ENCODE measurements at regions not wholly inside any gene's neighbourhood (a gene's known extent, or its start where the extent isn't known, plus 50 kb on each side); places are given as distances from the start of the nearest gene placed in this dataset.

GRCh38 chr14:101241147-101241546 is 320.1 kb upstream of the DIO3 start:
- Mint-ChIP-seq H3K4me3 (ENCODE audit: low read depth) (no peak overlapping the region), H3K4me1 (ENCODE audit: low read depth) (peaks cover 14% of the 10 kb centered on the region), H3K36me3 (ENCODE audit: insufficient read depth) (no peaks in the 10 kb centered on the region), H3K27me3 (peaks cover 13% of the 10 kb centered on the region), H3K27ac (no peak overlapping the region), H3K9me3 (ENCODE audit: low read depth) (no peaks in the 10 kb centered on the region)
- no peak for TF ChIP-seq CTCF (IDR thresholded peaks at IDR 0.05; ENCODE audit: unreplicated experiment)
- no peak for DNase-seq (ENCODE audit: low spot score, unreplicated experiment)

GRCh38 chr14:101241807-101242278 is 319.5 kb upstream of the DIO3 start:
- H3K9me3 Mint-ChIP-seq (ENCODE audit: low read depth) = no peaks in the 10 kb centered on the region
- TF ChIP-seq CTCF (IDR thresholded peaks at IDR 0.05; ENCODE audit: unreplicated experiment) = no peak
- DNase-seq (ENCODE audit: low spot score, unreplicated experiment) = no peak

GRCh38 chr14:101242442-101243385 is 318.6 kb upstream of the DIO3 start:
- H3K4me1 Mint-ChIP-seq (ENCODE audit: low read depth) = peaks cover 14% of the 10 kb centered on the region
- no peaks in the 10 kb centered on the region for H3K36me3 Mint-ChIP-seq (ENCODE audit: insufficient read depth)
- no peak for DNase-seq (ENCODE audit: low spot score, unreplicated experiment)
- TF ChIP-seq CTCF (IDR thresholded peaks at IDR 0.05; ENCODE audit: unreplicated experiment) = no peak
- no peaks in the 10 kb centered on the region for H3K9me3 Mint-ChIP-seq (ENCODE audit: low read depth)
- no peak overlapping the region for H3K27ac Mint-ChIP-seq
- no peak overlapping the region for H3K4me3 Mint-ChIP-seq (ENCODE audit: low read depth)
- peaks cover 13% of the 10 kb centered on the region for H3K27me3 Mint-ChIP-seq

More at GRCh38 chr14:101241807-101242278, 319.5 kb upstream of the DIO3 start:
- H3K4me3 Mint-ChIP-seq (ENCODE audit: low read depth) = no peak overlapping the region
- H3K36me3 Mint-ChIP-seq (ENCODE audit: insufficient read depth) = no peaks in the 10 kb centered on the region
- peaks cover 14% of the 10 kb centered on the region for H3K4me1 Mint-ChIP-seq (ENCODE audit: low read depth)
- peaks cover 13% of the 10 kb centered on the region for H3K27me3 Mint-ChIP-seq
- H3K27ac Mint-ChIP-seq = no peak overlapping the region

GRCh38 chr14:101243587-101244338 is 317.5 kb upstream of the DIO3 start:
- Mint-ChIP-seq H3K27me3 (peaks cover 9% of the 10 kb centered on the region), H3K4me1 (ENCODE audit: low read depth) (peaks cover 11% of the 10 kb centered on the region), H3K27ac (no peak overlapping the region), H3K36me3 (ENCODE audit: insufficient read depth) (no peaks in the 10 kb centered on the region), H3K4me3 (ENCODE audit: low read depth) (no peak overlapping the region), H3K9me3 (ENCODE audit: low read depth) (no peaks in the 10 kb centered on the region)
- no peak for DNase-seq (ENCODE audit: low spot score, unreplicated experiment)
- TF ChIP-seq CTCF (IDR thresholded peaks at IDR 0.05; ENCODE audit: unreplicated experiment) = no peak

Measured in progenitor cell of endocrine pancreas (in vitro differentiated cells).